SIG-M5 treated with dmso at 0.1 percent for 504 hours (cell line): ENCODE measurements at regions not wholly inside any gene's neighbourhood (a gene's known extent, or its start where the extent isn't known, plus 50 kb on each side); places are given as distances from the start of the nearest gene placed in this dataset.

ENCODE experiments used
- DNase-seq: peaks from one replicate; lab custom pipeline; 2025; ENCODE audit not compliant: unreplicated experiment; lab: John Stamatoyannopoulos, UW

- DNase-seq: peak; percentile 24
Observed at GRCh38 chr3:160163229-160163878, 61.9 kb upstream of the C3orf80 start.

DNA sequence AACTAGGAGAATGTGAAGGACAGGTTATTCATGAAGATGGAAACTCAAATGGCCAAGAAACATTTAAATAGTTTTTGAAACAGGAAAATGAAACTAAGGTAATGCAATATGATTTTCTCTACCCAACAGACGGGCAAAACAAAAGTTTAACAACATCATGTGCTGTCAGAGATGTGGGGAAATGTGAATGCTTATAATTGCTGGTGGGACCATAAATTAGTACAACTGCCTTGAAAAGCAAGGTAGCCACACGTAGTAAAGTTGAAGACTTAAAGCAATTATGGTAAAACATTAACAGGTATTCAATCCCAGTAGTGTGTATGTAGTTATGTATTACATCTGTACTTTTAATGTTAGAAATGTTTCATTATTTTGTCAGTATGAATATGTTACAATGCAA, 57.0 kb upstream of the C3orf80 start:
- DNase-seq: no peak

- no peak for DNase-seq
Observed at GRCh38 chr3:160169139-160169976, 55.9 kb upstream of the C3orf80 start.

GRCh38 chr3:160170409-160171370, 54.5 kb upstream of the C3orf80 start:
- no peak for DNase-seq

DNA sequence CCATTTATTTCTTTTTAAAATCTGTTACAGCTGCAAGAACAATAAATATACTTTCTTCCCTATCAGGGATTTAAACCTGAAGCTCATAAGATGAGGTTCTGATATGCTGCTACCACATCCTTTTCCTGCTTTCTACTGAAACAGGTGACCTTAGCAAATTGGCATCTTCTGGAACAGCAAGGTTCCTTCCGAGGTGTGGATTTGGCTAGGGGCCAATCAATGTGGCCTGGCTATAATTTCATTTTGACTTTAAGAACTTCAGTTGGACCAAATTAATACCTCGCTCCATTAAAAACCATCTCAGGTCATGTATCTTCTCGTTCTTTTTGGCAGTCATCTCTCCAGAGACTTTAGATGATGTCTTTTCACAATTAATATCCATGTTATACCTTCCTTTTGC, 53.4 kb upstream of the C3orf80 start:
- DNase-seq: no peak

GRCh38 chr3:160174621-160175020, 50.6 kb upstream of the C3orf80 start:
- no peak for DNase-seq
